ENCODE measurements at regions not wholly inside any gene's neighbourhood (a gene's known extent, or its start where the extent isn't known, plus 50 kb on each side); places are given as distances from the start of the nearest gene placed in this dataset.

- TF ChIP-seq REST (IDR thresholded peaks at IDR 0.05) (no peak), TAF1 (conservative IDR thresholded peaks at IDR 0.05) (no peak)
These were observed 1191.9 kb upstream of the NUDT12 start (continued) for GRCh38 chr5:104754311-104754995.

- 87% methylated on average over 1 of the region's 1 CpG for WGBS
- no peak for DNase-seq (ENCODE audit: low spot score)
- H3K4me1 ChIP-seq (ENCODE audit: control insufficient read depth in 4 of 4, insufficient read depth in 4 of 4, low read length in 3 of 4) = no peaks in the 10 kb centered on the region
These were observed 1189.4 kb upstream of the NUDT12 start for GRCh38 chr5:104751969-104752368.

More at GRCh38 chr5:104751969-104752368, 1189.4 kb upstream of the NUDT12 start:
- no peaks in the 10 kb centered on the region for H3K36me3 ChIP-seq (ENCODE audit: control insufficient read depth in 4 of 4, insufficient read depth in 3 of 4, low read depth in 1 of 4, low read length in 3 of 4)
- H3K27ac ChIP-seq (ENCODE audit: low read depth in 1 of 2, low read length in 2 of 2) = no peak overlapping the region
- no peak overlapping the region for H3K4me3 ChIP-seq (ENCODE audit: low read depth in 1 of 3, low read length in 3 of 3)
- H3K9me3 ChIP-seq (ENCODE audit: control insufficient read depth in 4 of 4, low read length in 3 of 4) = peaks cover 0 to 4% (median 0%) of the 10 kb centered on the region in 4 donors
- H3K27me3 ChIP-seq (ENCODE audit: control insufficient read depth in 4 of 4, insufficient read depth in 4 of 4, low read length in 3 of 4) = no peaks in the 10 kb centered on the region
- TF ChIP-seq FOXA1 (IDR thresholded peaks at IDR 0.05) (no peak), YY1 (IDR thresholded peaks at IDR 0.05) (no peak), FOXA2 (IDR thresholded peaks at IDR 0.05) (no peak), NR2F2 (IDR thresholded peaks at IDR 0.05) (no peak), ZBTB33 (IDR thresholded peaks at IDR 0.05) (no peak), ATF3 (IDR thresholded peaks at IDR 0.05) (no peak), RXRA (IDR thresholded peaks at IDR 0.05) (no peak), RAD21 (IDR thresholded peaks at IDR 0.05) (no peak), GABPA (IDR thresholded peaks at IDR 0.05 in 1 of 2, conservative IDR thresholded peaks at IDR 0.05 in 1 of 2) (no peak), REST (IDR thresholded peaks at IDR 0.05) (no peak), EGR1 (IDR thresholded peaks at IDR 0.05; ENCODE audit: low read depth in 2 of 2) (no peak), JUND (IDR thresholded peaks at IDR 0.05) (no peak), SP1 (IDR thresholded peaks at IDR 0.05) (no peak), MAX (IDR thresholded peaks at IDR 0.05) (no peak), HNF4A (conservative IDR thresholded peaks at IDR 0.05) (no peak), HNF4G (IDR thresholded peaks at IDR 0.05) (no peak), TAF1 (conservative IDR thresholded peaks at IDR 0.05) (no peak), CTCF (IDR thresholded peaks at IDR 0.05; ENCODE audit: low read depth, low read length, missing input control) (no peak)
- H3K9ac ChIP-seq (ENCODE audit: low read depth in 1 of 2, low read length in 2 of 2) = no peak overlapping the region

Measured in liver (tissue), 8 donors.